ENCODE measurements at regions not wholly inside any gene's neighbourhood (a gene's known extent, or its start where the extent isn't known, plus 50 kb on each side); places are given as distances from the start of the nearest gene placed in this dataset.

DNA sequence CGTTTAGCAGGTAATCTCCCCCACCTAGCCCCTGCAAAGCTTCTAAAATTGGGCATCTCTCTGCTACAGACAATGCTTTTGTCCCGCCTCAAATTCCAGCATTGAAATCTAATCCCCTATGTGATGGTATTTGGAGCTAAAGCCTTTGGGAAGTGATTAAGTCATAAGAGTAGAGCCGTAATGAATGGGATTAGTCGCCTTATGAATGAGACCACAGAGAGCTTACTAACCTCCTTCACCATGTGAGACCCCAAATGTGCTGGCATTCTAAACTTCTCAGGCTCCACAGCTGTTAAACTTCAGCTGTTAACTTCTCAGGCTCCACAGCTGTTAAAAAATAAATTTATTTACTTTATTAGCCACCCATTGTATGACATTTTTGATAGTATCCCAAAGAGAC lies 374.2 kb upstream of the BCHE start:
- H3K27me3 Mint-ChIP-seq = no peaks in the 10 kb centered on the region

DNA sequence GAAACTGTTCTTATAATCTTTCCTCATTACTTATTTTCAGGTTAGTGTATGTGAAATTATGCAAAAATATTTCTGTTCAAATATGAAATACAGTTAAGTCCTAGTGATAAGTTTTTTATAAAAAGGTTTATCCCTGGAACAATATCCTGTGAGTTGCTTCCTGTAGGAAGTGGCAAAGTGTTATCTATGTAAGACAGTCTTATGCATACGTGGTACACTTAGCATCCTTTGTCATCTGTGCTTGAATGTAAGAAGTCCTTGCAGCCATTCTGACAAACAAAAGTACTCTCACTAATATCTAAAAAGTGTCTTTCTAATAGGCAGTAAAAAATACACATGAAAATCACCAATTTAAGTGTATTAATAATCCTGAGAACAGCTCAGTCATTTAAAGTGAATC lies 372.5 kb upstream of the BCHE start:
- Mint-ChIP-seq H3K4me3 (no peak overlapping the region), H3K4me1 (no peaks in the 10 kb centered on the region), H3K27me3 (no peaks in the 10 kb centered on the region), H3K27ac (no peak overlapping the region), H3K9me3 (peaks cover 3% of the 10 kb centered on the region), H3K36me3 (ENCODE audit: low read depth) (no peaks in the 10 kb centered on the region)
- DNase-seq (no peak), ATAC-seq (no peak)

More for the DNA sequence above, 374.2 kb upstream of the BCHE start:
- Mint-ChIP-seq H3K36me3 (ENCODE audit: low read depth) (no peaks in the 10 kb centered on the region), H3K4me3 (no peak overlapping the region), H3K27ac (no peak overlapping the region), H3K4me1 (no peaks in the 10 kb centered on the region), H3K9me3 (peaks cover 8% of the 10 kb centered on the region)
- no peak for DNase-seq
- no peak for ATAC-seq

DNA sequence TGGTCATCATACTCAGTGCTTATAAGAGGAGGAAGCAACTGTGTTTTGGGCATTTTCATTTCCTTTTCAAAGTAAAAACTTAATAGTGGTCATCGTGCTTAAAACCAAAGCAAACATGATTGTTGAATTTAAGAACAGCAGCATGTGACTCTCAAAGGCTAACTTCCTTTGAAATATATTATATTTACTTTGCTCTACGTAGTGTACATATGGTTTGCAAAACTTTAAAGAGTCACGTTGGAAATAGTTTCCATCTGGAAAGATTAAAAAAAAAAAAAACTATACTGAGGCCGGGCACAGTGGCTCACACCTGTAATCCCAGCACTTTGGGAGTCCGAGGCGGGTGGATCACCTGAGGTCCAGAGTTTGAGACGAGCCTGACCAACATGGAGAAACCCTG lies 367.9 kb upstream of the BCHE start:
- DNase-seq (no peak), ATAC-seq (no peak)
- Mint-ChIP-seq H3K4me1 (no peaks in the 10 kb centered on the region), H3K27ac (no peak overlapping the region), H3K9me3 (peaks cover 6% of the 10 kb centered on the region), H3K4me3 (no peak overlapping the region), H3K27me3 (no peaks in the 10 kb centered on the region), H3K36me3 (ENCODE audit: low read depth) (no peaks in the 10 kb centered on the region)

DNA sequence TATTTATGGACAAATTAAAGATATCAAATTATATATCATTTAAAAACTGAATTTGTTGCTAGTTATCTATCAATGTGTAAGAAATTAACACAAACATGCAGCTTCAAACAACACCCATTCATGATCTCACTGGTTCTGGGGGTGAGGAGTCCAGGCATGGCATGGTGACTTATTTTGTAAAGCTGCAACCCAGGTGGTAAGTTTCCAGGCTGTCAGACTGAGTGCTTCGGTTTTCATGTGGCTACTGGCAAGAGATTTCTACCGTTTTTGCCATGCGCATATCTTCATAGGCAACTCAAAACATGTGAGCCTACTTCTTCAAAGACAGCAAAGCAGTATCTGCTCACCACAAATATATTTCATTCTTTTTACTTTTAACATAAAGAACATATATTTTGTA lies 364.3 kb upstream of the BCHE start:
- H3K36me3 Mint-ChIP-seq (ENCODE audit: low read depth) = no peaks in the 10 kb centered on the region
- no peak overlapping the region for H3K27ac Mint-ChIP-seq
- H3K4me1 Mint-ChIP-seq = no peaks in the 10 kb centered on the region
- no peaks in the 10 kb centered on the region for H3K27me3 Mint-ChIP-seq
- peaks cover 13% of the 10 kb centered on the region for H3K9me3 Mint-ChIP-seq
- H3K4me3 Mint-ChIP-seq = no peak overlapping the region
- no peak for DNase-seq
- ATAC-seq = no peak

DNA sequence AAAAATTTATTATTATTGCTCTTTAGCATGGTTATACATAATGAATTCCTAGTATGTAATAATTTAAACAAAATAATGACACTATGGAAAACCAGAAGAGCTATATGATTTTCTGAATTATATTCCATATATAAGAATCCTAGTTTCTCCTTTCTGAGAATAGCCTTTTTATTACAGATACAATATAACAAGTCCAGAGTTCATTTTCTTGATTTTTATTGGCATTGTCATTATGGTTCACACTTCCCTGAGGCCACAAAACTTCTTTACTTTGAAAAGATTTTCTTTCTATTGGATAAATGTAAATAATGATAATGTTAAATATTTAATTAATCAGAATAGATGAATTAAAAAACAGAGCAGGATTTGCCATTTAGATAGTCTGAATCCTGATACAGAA lies 362.3 kb upstream of the BCHE start:
- H3K9me3 Mint-ChIP-seq = peaks cover 13% of the 10 kb centered on the region
- H3K36me3 Mint-ChIP-seq (ENCODE audit: low read depth) = no peaks in the 10 kb centered on the region
- ATAC-seq = no peak
- H3K4me3 Mint-ChIP-seq = no peak overlapping the region
- no peak for DNase-seq
- no peaks in the 10 kb centered on the region for H3K4me1 Mint-ChIP-seq
- no peak overlapping the region for H3K27ac Mint-ChIP-seq
- no peaks in the 10 kb centered on the region for H3K27me3 Mint-ChIP-seq

DNA sequence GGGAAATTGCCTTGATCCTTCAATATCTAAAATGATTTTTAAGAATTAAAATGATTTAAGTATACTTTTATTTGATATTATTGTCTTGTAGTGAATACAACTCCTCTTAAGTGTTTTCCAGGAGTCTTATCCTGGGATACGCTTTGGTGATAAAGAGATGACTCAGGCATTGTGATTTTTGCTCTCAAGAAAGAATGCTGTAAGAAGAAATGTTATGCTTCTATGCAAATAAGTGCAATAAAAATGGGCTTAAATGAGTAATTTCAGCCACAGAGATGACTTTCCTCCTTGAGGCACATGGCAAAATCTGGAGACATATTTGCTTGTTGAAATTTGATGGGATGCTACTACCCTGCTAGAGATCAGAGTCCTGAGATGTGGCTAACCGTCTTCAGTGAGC lies 358.6 kb upstream of the BCHE start:
- H3K27me3 Mint-ChIP-seq = no peaks in the 10 kb centered on the region
- no peaks in the 10 kb centered on the region for H3K36me3 Mint-ChIP-seq (ENCODE audit: low read depth)
- no peak overlapping the region for H3K4me3 Mint-ChIP-seq
- no peaks in the 10 kb centered on the region for H3K4me1 Mint-ChIP-seq
- DNase-seq (no peak), ATAC-seq (no peak)
- H3K9me3 Mint-ChIP-seq = peaks cover 13% of the 10 kb centered on the region
- H3K27ac Mint-ChIP-seq = no peak overlapping the region

DNA sequence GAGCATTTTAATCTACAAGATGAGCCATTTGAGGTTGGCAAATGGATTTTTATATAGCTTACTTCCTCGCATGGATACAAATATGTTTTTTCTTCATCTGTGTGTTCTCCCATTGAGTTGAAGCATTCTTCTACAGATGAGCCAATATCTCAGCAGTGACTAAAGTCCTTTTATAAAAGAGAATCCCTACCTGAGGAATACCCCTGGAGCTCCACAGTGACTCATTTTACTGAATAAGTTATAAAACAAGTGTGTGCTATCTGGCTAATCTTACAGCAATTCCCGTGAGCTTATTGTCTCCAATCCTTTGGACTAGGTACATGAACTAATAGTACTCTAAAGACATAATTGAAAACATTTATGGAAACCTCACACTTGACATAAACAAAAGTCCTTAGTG lies 354.2 kb upstream of the BCHE start:
- H3K27me3 Mint-ChIP-seq = no peaks in the 10 kb centered on the region
- H3K9me3 Mint-ChIP-seq = peaks cover 13% of the 10 kb centered on the region
- H3K36me3 Mint-ChIP-seq (ENCODE audit: low read depth) = no peaks in the 10 kb centered on the region
- ATAC-seq (no peak), DNase-seq (no peak)
- no peaks in the 10 kb centered on the region for H3K4me1 Mint-ChIP-seq
- H3K27ac Mint-ChIP-seq = no peak overlapping the region
- H3K4me3 Mint-ChIP-seq = no peak overlapping the region

DNA sequence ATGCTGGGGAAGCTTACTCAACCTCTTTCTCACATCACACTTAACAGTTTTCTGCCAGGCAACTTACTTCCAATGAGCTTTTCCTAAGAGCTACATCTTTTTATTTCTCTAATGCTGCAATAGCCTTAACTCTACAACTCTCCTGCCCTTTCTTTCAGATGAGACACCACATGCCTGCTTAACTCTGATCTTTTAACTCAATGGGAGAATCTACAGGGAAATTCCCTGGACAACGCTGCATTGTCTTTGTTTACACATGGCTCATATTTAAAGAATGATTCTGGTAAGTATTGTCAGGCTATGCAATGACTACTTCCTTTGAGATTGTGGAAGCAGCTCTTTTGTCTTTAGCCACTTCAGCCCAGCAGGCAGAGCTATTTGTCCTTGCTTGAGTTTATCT lies 353.1 kb upstream of the BCHE start:
- DNase-seq = no peak
- Mint-ChIP-seq H3K27ac (no peak overlapping the region), H3K27me3 (no peaks in the 10 kb centered on the region), H3K36me3 (ENCODE audit: low read depth) (no peaks in the 10 kb centered on the region), H3K4me3 (no peak overlapping the region), H3K4me1 (no peaks in the 10 kb centered on the region), H3K9me3 (peaks cover 18% of the 10 kb centered on the region)
- no peak for ATAC-seq

DNA sequence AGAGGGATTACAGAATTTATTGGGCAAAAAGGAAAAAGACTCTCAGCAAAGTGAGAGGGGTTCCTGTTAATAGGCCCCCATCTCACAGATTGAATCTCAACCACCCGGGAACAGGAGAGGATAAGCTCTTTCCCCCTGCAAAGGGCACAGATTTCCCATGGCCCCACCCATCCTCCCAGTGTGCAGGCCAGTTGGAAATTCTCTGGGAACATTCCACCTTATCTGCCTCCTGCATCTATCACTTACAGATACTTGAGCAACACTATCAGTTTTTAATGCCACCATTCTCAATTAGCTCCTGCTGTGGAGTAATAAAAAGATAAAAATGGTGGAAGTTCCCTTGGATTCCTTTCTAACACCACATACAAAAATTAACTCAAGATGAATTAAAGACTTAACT lies 350.0 kb upstream of the BCHE start:
- H3K27me3 Mint-ChIP-seq = no peaks in the 10 kb centered on the region
- no peak for ATAC-seq
- DNase-seq = no peak
- H3K4me3 Mint-ChIP-seq = no peak overlapping the region
- no peak overlapping the region for H3K27ac Mint-ChIP-seq
- peaks cover 18% of the 10 kb centered on the region for H3K9me3 Mint-ChIP-seq
- H3K4me1 Mint-ChIP-seq = no peaks in the 10 kb centered on the region
- no peaks in the 10 kb centered on the region for H3K36me3 Mint-ChIP-seq (ENCODE audit: low read depth)

DNA sequence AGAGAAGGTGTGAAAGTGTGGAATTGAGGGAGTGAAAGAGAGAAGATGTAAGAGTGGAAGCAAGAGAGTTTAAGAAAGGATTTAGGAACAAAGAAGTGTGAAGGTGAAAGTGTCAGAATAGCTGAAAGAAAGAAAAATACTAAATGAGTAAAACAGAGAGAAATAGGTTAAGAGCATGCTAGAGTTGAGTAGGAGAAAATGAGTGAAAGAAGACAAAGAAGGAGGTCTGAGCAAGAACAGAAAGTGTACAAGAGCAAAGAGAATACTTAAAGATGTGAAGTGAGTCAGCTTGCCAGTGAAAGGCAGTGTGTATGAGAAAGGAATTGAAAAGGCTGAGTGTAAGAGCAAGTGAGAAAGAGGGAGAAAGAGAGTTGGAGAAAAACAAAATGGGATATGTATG lies 348.8 kb upstream of the BCHE start:
- Mint-ChIP-seq H3K9me3 (peaks cover 18% of the 10 kb centered on the region), H3K4me3 (no peak overlapping the region), H3K27ac (no peak overlapping the region), H3K4me1 (no peaks in the 10 kb centered on the region), H3K27me3 (no peaks in the 10 kb centered on the region), H3K36me3 (ENCODE audit: low read depth) (no peaks in the 10 kb centered on the region)
- DNase-seq (no peak), ATAC-seq (no peak)

DNA sequence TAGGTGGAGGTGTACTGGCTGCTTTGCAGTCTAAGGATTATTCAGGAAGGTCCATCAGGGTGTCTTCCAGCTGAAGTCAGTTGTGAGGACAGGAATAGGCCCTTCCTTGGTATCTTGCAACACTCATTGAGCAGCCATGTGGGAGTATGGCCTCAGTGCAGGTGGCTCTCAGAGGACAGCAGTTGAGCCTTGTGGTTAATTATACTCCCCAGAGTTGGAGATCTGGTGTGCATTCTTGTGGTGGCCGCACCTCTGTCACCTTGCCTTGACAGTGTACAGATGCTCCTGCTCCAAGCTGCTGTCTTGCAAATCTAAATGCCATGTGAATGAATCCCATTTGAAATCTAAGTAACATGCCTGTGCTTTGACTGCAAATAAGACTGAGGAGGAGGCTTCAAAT lies 339.9 kb upstream of the BCHE start:
- Mint-ChIP-seq H3K4me1 (no peaks in the 10 kb centered on the region), H3K27ac (no peak overlapping the region), H3K36me3 (ENCODE audit: low read depth) (no peaks in the 10 kb centered on the region), H3K4me3 (no peak overlapping the region), H3K27me3 (no peaks in the 10 kb centered on the region), H3K9me3 (no peaks in the 10 kb centered on the region)
- DNase-seq = no peak
- ATAC-seq = no peak

DNA sequence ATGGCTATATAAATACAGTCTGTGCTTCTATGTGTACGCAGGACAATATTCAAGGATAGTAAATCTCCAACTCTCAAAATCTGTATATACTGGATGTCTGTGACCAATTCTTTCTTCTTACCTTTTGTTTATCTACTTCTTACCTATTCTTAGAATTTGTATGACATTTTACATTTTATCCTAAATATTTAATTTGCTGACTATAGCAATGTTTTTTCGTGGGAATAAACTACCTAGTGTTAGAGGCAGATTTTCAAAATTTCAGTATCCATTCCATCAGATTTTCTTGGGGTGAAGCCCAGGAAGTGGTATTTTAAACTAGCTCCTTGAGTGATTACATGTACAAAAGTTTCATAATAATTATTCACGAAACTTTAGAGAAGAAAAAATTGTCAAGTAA lies 334.5 kb upstream of the BCHE start:
- Mint-ChIP-seq H3K4me3 (no peak overlapping the region), H3K4me1 (no peaks in the 10 kb centered on the region), H3K27ac (no peak overlapping the region), H3K9me3 (peaks cover 4% of the 10 kb centered on the region), H3K27me3 (no peaks in the 10 kb centered on the region), H3K36me3 (ENCODE audit: low read depth) (no peaks in the 10 kb centered on the region)
- DNase-seq (no peak), ATAC-seq (no peak)

DNA sequence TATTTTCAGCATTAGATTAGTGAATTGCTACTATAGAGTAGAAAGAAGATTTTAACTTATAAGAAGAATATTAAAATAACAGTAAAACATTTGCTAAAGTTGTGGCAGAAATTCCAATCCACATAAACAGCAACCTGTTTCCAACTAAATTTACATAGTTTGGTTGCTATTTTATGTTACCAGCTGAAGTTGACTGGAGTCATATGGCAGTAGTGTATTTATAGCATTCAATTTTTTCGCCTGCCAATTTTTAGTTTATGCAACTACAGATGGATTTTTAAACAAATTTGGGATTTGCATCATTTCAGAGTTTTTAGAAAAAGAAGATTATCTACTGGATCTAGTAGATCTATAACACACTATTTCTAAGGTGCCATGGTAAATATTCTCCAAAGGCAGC lies 332.5 kb upstream of the BCHE start:
- DNase-seq = no peak
- Mint-ChIP-seq H3K9me3 (peaks cover 9% of the 10 kb centered on the region), H3K27ac (no peak overlapping the region), H3K27me3 (no peaks in the 10 kb centered on the region), H3K4me1 (no peaks in the 10 kb centered on the region), H3K36me3 (ENCODE audit: low read depth) (no peaks in the 10 kb centered on the region), H3K4me3 (no peak overlapping the region)
- no peak for ATAC-seq

DNA sequence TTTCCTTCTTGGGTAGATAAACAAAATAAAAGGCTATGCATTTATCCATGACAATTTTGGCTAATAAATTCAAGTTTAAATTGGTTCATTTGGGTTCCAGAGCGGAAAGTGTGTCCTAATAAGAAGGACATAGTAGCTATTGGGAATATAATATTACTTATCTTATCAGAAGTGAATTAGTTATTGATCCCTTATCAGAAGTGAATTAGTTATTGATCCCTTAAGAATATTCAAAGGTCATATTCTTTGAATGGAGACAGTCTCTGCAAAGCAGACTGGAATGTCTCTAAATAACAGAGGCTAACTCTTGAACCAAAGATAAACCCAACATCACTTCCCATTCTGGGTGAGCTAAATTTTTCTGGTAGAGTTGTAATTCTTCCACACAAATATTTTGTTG lies 290.7 kb upstream of the BCHE start:
- DNase-seq (no peak), ATAC-seq (no peak)
- Mint-ChIP-seq H3K9me3 (peaks cover 17% of the 10 kb centered on the region), H3K27ac (no peak overlapping the region), H3K4me3 (no peak overlapping the region), H3K4me1 (no peaks in the 10 kb centered on the region), H3K36me3 (ENCODE audit: low read depth) (no peaks in the 10 kb centered on the region), H3K27me3 (no peaks in the 10 kb centered on the region)

DNA sequence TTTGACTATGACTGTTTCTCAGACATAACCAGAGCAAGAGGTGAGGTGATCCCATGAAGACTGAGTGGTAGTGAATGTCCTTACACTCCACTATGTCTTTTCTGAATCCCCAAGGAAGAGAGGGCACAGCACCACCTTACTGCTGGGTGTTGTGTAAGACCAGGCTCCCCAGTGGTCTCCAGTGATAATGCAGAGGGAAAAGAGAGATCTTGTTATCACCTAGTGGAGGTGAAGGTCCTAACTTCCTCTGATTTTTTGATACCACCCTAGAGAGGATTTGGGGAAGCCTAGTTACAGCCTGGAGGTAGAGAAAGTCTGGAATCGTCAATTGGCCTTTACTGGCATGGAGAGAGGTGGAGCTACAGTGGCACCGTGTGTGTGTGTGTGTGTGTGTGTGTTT lies 288.0 kb upstream of the BCHE start:
- H3K4me3 Mint-ChIP-seq = no peak overlapping the region
- ATAC-seq (no peak), DNase-seq (no peak)
- no peaks in the 10 kb centered on the region for H3K4me1 Mint-ChIP-seq
- H3K27ac Mint-ChIP-seq = no peak overlapping the region
- peaks cover 6% of the 10 kb centered on the region for H3K9me3 Mint-ChIP-seq
- no peaks in the 10 kb centered on the region for H3K36me3 Mint-ChIP-seq (ENCODE audit: low read depth)
- no peaks in the 10 kb centered on the region for H3K27me3 Mint-ChIP-seq

DNA sequence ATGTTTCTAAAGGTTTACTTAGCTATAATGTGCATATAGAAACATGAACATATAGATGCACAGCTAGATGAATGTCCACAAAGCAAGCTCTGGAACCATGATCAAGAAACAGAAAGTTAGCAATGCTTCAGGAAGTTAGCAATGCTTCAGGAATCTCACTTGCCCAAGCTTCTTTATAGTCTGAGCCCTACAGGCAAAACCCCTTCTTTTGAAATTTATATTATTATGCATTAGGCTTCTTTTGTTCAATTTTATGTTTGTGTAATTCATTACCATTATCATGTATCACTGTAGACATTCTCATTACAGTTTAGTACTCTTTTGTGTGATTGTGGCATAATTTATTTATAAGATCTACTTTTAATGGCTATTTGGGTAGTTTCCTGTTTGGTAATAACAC lies 286.4 kb upstream of the BCHE start:
- Mint-ChIP-seq H3K27me3 (no peaks in the 10 kb centered on the region), H3K36me3 (ENCODE audit: low read depth) (no peaks in the 10 kb centered on the region), H3K4me1 (no peaks in the 10 kb centered on the region), H3K4me3 (no peak overlapping the region), H3K27ac (no peak overlapping the region), H3K9me3 (peaks cover 3% of the 10 kb centered on the region)
- DNase-seq (no peak), ATAC-seq (no peak)
